GM21619 (cell line): ENCODE measurements at regions not wholly inside any gene's neighbourhood (a gene's known extent, or its start where the extent isn't known, plus 50 kb on each side); places are given as distances from the start of the nearest gene placed in this dataset.

Source experiments
- ATAC-seq: cut with Tn5 transposase; IDR thresholded peaks from one replicate; pipeline ENCODE4 v1.9.1; 2021; ENCODE audit not compliant: unreplicated experiment

GRCh38 chr1:204736836-204737235 lies 51.3 kb upstream of the LRRN2 start:
- ATAC-seq = no peak

- no peak for ATAC-seq
These were observed 53.0 kb upstream of the LRRN2 start for GRCh38 chr1:204738506-204738905.

DNA sequence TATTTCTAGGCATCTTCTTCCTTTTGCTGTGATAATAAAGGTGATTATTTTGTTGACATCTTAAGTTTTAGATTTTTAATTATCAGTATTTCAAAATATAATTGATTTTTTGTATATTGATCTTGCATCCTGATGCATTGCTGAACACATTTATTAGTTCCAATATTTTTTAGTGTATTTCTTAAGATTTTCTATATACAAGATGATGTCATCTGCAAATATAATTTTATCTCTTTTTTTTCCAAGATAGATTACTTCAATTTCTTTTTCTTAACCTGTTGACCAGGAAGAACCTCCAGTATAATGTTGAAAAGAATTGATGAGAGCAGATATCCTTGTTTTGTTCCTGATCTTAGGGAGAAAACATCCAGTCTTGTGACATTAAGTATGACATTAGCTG lies 54.8 kb upstream of the LRRN2 start:
- no peak for ATAC-seq

DNA sequence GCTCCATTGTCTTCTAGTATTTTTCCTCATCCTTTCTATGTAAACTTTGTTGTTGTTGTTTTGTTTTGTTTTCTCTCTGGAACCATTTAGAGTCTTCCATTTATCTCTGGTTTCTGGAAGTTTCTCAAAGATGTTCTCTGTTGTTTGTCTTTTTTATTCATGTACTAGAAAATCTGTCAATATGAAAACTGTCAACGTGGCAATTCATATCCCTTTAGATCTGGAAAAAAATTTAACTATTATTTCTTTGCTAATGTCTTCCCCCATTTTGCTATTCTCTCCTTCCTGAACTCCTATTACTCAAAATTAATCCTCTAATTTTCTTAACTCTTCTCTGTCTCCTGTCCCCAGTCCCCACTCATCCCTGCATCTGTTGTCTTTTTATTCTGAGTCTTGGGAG lies 55.9 kb upstream of the LRRN2 start:
- no peak for ATAC-seq

- ATAC-seq = no peak
These were observed 57.2 kb upstream of the LRRN2 start for GRCh38 chr1:204742676-204743251.

DNA sequence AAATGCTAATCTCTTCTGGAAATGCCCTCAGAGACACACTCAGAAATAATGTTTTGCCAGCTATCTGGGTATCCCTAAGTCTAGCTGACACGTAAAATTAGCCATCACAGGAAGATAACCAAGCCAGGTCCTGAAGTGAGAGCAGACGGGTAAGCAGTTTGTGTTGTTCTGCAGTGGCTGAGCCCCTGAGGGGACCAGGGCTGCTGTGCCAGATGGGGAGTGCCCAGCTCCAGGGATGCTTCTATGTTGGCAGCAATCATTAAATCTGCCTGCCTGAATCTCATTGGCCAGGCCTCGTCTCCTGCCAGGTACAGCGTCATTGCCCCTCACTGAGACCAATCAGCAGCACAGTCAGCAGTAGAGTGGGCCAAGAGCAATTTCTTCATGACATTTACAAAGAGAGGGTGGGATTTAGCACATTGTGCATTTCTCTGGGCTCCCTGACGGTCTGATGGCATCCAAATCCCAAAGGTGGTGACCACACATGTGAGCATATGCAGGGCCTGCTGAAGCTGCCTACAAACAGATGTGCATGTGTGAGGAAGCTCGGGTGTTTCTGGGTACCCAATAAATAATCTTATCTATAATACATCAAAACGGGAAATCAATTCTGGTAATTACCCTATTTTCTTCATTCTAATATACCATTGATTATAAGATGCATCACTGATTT lies 58.7 kb upstream of the LRRN2 start:
- no peak for ATAC-seq

DNA sequence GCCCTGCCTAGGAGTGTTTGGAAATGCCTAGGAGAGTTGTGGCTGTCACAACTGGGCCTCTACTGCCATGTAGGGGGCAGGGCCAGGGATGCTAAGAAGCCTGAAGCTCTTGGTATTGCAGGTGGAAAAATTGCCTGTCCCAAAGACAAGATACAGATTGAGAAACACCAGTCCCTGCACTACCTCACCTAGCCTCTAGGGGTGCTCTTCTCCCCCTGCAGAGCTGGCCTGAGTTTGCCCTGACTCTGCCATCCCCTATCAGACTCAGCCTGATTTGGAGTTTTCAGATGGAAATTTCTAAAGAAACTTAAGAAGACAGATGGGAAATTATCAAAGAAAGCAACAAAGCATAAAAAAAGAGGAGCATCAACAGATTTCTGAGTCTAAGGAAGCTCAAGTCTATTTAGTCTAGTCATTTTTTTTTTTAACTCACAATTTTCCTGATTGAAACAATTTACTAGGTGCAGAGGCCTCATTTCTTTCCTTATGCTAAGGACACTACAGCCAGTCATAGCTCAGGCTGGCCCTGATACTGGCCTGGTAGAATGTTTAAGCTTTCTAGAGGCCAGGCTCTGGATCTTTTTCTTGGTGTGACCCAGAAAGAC lies 61.4 kb upstream of the LRRN2 start:
- ATAC-seq = no peak

DNA sequence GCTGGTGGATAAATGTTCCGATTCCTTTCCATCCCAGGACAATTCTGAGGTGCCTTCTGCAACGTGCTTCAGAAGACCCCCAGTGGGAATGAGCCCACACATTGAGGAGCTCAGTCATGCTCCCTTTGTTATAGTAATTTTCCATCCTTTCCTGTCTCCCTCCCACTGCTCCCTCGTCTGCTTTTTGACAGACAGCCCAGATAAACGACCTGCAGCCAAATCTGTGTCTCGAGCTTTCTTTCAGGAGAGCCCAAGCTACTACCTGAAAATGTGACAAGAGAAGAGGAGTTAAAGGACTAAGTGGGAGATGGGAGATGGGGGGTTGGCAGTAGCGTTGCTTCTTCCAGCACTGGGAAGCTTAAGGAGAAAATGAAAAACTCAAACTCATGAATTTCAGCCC lies 65.9 kb upstream of the LRRN2 start:
- no peak for ATAC-seq

- no peak for ATAC-seq
These were observed 66.5 kb upstream of the LRRN2 start for GRCh38 chr1:204751883-204752687.

GRCh38 chr1:204752688-204753040 lies 67.1 kb upstream of the LRRN2 start:
- ATAC-seq = no peak

GRCh38 chr1:204754821-204755220 lies 69.3 kb upstream of the LRRN2 start:
- ATAC-seq = no peak

GRCh38 chr1:204756349-204756748 lies 70.8 kb upstream of the LRRN2 start:
- no peak for ATAC-seq

- ATAC-seq = no peak
These were observed 71.3 kb upstream of the LRRN2 start for GRCh38 chr1:204756811-204757210.

DNA sequence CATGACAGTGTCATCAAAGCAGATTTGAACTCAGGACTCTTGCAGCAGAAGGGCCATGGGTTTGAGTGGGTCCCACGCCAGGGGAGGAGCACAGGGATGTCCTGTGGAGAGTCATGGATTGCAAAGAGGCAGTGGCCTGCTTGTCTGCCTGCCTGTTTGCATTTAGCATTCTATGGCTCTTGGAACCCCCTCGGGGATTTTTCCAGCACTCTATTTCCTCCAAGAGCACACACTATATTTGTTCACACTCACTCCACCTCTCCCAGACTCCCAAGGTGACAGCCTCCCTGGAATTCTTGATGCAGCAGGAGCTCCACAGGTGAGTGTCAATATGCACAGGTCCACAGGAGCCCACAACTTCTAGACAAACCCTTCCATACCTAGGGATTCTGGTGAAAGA lies 73.1 kb upstream of the LRRN2 start:
- no peak for ATAC-seq

DNA sequence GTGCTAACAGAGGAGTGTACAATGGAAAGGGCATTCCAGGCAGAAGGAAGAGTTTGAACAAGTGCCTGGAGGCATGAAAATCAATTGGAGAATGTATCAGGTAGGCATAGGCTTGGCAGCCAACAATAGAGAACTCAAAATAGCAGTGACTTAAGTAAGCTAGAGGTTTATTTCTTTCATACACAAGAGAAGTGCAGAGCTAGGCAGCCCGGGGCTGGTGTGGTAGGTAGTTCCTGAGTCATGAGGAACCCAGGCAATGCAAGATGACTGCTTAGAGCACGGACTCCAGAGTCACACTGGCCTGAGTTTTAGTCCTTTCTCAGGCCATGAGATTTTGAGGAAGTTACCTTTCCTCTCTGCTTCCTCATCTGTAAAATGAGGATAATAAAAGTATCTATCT lies 74.8 kb upstream of the LRRN2 start:
- no peak for ATAC-seq

GRCh38 chr1:204760757-204761156 lies 75.2 kb upstream of the LRRN2 start:
- no peak for ATAC-seq

GRCh38 chr1:204763773-204764427 lies 78.4 kb upstream of the LRRN2 start:
- no peak for ATAC-seq

DNA sequence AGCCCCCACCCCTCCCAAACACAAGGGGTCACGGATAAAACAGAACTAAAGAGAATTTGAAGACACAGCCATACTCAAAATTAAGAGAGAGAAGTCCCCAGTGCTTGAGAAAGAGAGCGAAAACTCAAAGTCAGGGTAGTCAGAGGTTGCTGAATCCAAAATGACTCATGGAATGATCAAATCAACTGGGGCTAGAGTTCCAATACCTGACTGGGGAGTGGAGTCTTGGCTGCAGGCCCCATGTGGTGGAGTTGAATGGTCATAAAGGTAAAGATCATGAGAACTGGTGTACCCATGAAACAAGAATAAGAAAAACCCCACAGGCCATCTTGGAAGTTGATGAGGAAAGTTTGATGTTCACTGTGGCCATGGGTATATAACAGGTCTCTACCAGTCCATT lies 84.5 kb upstream of the LRRN2 start:
- no peak for ATAC-seq

DNA sequence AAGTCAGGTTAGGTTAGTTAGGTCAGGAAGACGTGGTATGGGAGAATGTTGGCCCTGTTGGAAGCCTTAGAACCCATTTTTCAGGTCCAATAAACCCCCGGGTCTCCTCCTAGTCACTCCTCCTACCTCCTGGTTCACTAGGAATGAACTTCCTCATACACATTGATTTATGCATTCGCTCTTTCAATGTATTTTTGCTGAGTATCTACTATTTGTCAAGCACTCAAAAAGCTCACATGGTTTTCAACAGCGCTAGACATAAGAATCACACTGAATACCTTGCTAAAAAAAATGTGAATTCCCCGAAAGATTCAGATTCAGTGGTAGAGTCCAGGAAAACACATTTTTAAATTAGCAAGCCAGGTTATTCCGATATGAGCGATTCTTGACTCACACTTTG lies 85.8 kb upstream of the LRRN2 start:
- ATAC-seq = no peak

DNA sequence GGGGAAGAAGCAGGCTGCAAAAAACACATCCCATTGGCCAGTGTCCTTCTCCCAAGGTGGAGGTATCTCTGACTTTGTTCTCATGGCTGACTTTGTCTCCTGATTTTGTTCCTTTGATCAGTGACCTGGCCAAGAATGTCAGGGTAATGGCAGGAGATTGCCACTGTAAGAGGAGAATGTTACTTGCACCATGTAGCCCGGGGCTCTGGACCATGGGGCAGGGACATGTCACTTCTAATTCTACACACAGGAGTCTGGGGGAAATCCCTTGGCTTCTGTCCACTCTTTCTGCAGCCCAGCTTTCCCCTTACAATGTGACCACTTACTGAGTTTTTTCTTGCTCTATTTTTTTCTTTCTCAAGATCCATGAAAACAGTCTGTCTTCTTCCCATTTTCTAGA lies 87.7 kb upstream of the LRRN2 start:
- ATAC-seq = no peak

DNA sequence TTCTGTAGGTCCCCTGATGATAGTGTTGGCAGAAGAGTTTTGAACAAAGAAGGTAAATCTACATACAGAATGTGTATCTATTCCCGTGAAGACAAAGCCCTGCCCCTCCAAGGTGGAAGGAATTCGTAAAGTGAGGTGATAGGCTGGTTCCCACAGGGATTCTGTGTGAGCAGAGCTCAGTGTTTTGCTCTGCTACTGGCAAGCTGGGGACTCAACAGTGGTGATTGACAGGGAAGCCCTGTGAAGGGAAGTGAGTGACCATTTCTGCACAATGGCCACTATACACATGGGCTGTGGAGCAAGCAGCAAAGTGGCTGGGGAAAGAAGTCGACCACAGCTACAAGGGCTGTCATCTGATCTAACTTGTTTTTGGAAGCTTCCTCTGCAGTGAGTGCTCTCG lies 90.0 kb upstream of the LRRN2 start:
- no peak for ATAC-seq

GRCh38 chr1:204777591-204777990 lies 92.1 kb upstream of the LRRN2 start:
- no peak for ATAC-seq
